GM12875 (cell line): ENCODE measurements at regions not wholly inside any gene's neighbourhood (a gene's known extent, or its start where the extent isn't known, plus 50 kb on each side); places are given as distances from the start of the nearest gene placed in this dataset.

Experiments used
- H3K4me3 ChIP-seq: one replicate; pipeline ENCODE4 v1.5.1; 2011; ENCODE audit warnings: low read depth, low read length, control low read depth
- CTCF ChIP-seq: IDR thresholded peaks from 2 replicates; pipeline ENCODE4 v1.5.1; 2011; ENCODE audit warnings: low read depth, mild to moderate bottlenecking, control low read depth, inconsistent platforms, low read length, moderate library complexity, borderline replicate concordance; ENCODE audit not compliant: insufficient read depth

GRCh38 chrX:69036674-69037573, 128.3 kb downstream of the PJA1 start:
- no peak for TF ChIP-seq CTCF
- no peak overlapping the region for H3K4me3 ChIP-seq

- no peak overlapping the region for H3K4me3 ChIP-seq
- no peak for TF ChIP-seq CTCF
Observed at GRCh38 chrX:69034451-69034850, 130.8 kb downstream of the PJA1 start.

GRCh38 chrX:69033936-69034335, 131.3 kb downstream of the PJA1 start:
- no peak for TF ChIP-seq CTCF

GRCh38 chrX:69032601-69033000, 132.7 kb downstream of the PJA1 start:
- no peak for TF ChIP-seq CTCF
- H3K4me3 ChIP-seq = no peak overlapping the region

More at GRCh38 chrX:69033936-69034335, 131.3 kb downstream of the PJA1 start:
- H3K4me3 ChIP-seq = no peak overlapping the region

- no peak for TF ChIP-seq CTCF
- H3K4me3 ChIP-seq = no peak overlapping the region
Observed at GRCh38 chrX:69031971-69032391, 133.3 kb downstream of the PJA1 start.

GRCh38 chrX:69031181-69031580, 134.1 kb downstream of the PJA1 start:
- H3K4me3 ChIP-seq = no peak overlapping the region
- TF ChIP-seq CTCF = no peak

GRCh38 chrX:69029771-69030170, 135.5 kb downstream of the PJA1 start:
- no peak overlapping the region for H3K4me3 ChIP-seq
- no peak for TF ChIP-seq CTCF
